IMR-90 (cell line): ENCODE measurements at regions not wholly inside any gene's neighbourhood (a gene's known extent, or its start where the extent isn't known, plus 50 kb on each side); places are given as distances from the start of the nearest gene placed in this dataset.
A peak's percentile ranks its signal among the peaks of the same experiment; 100 is the strongest.

ENCODE experiments used
- ATAC-seq: fragments of 200-7000 bp; cut with Tn5 transposase; 2 replicates; pipeline ENCODE4 v1.9.1; 2020; ENCODE audit warnings: low read depth, mild to moderate bottlenecking, moderate library complexity
- BruUV-seq: library from RNA; stranded (reverse); fragments of 400-500 nt; replicated peaks from 2 replicates; lab custom pipeline; 2021; lab: Mats Ljungman, UMichigan
- CTCF ChIA-PET: fragments of 300-600 bp; formaldehyde crosslinking; extraction: SDS; loops from one replicate; lab custom pipeline; 2021; ENCODE audit warnings: antibody characterized with exemption; lab: Yijun Ruan, JAX
- POLR2A ChIA-PET: fragments of 300-600 bp; sonication (Branson Sonifier 250); formaldehyde crosslinking; loops from one replicate; lab custom pipeline; 2022; ENCODE audit warnings: antibody characterized with exemption; ENCODE audit not compliant: unreplicated experiment; lab: Charles Lee
- DNase-seq: peaks from one replicate; pipeline ENCODE4 v3.0.0; 2013
- H2AFZ ChIP-seq: replicated peaks from 2 replicates; pipeline ENCODE3; 2013; ENCODE audit warnings: low read length, mild to moderate bottlenecking; ENCODE audit not compliant: poor library complexity
- H2AK5ac ChIP-seq: 2 replicates; pipeline ENCODE4 v1.6.1; 2013; ENCODE audit warnings: low read depth, low read length, inconsistent platforms
- H2AK9ac ChIP-seq: replicated peaks from 2 replicates; pipeline ENCODE3; 2013; ENCODE audit warnings: mild to moderate bottlenecking, low read depth, low read length, moderate library complexity; ENCODE audit not compliant: poor library complexity
- H2BK120ac ChIP-seq: 2 replicates; pipeline ENCODE4 v1.6.1; 2013; ENCODE audit warnings: low read depth, low read length, inconsistent platforms
- H2BK15ac ChIP-seq: 3 replicates; pipeline ENCODE4 v1.6.1; 2013; ENCODE audit warnings: low read depth, low read length, inconsistent platforms
- H2BK20ac ChIP-seq: 2 replicates; pipeline ENCODE4 v1.6.1; 2013; ENCODE audit warnings: low read depth, mild to moderate bottlenecking, inconsistent platforms, low read length, moderate library complexity
- H2BK5ac ChIP-seq: 2 replicates; pipeline ENCODE4 v1.6.1; 2013; ENCODE audit warnings: mild to moderate bottlenecking, low read depth, low read length, inconsistent platforms; ENCODE audit not compliant: poor library complexity, severe bottlenecking
- H3K14ac ChIP-seq: replicated peaks from 2 replicates; pipeline ENCODE4 v1.6.1; 2013; ENCODE audit warnings: low read depth, low read length, inconsistent platforms
- H3K18ac ChIP-seq: 2 replicates; pipeline ENCODE4 v1.6.1; 2013; ENCODE audit warnings: low read depth, low read length, control low read depth
- H3K23ac ChIP-seq: 2 replicates; pipeline ENCODE4 v1.6.1; 2013; ENCODE audit warnings: low read depth, low read length, inconsistent platforms
- H3K27ac ChIP-seq: 2 replicates; pipeline ENCODE4 v1.5.1; 2013; ENCODE audit warnings: mild to moderate bottlenecking, control low read depth, low read length; ENCODE audit not compliant: insufficient read depth
- H3K27me3 ChIP-seq: 2 replicates; pipeline ENCODE4 v1.6.1; 2013; ENCODE audit warnings: low read length; ENCODE audit not compliant: control insufficient read depth, insufficient read depth
- H3K36me3 ChIP-seq: 2 replicates; pipeline ENCODE4 v1.6.1; 2013; ENCODE audit warnings: low read length, mixed read lengths; ENCODE audit not compliant: control insufficient read depth, insufficient read depth
- H3K4ac ChIP-seq: 2 replicates; pipeline ENCODE4 v1.6.1; 2013; ENCODE audit warnings: low read depth, low read length, inconsistent platforms
- H3K4me1 ChIP-seq: 2 replicates; pipeline ENCODE4 v1.6.1; 2013; ENCODE audit warnings: low read length, mixed read lengths; ENCODE audit not compliant: control insufficient read depth, insufficient read depth
- H3K4me2 ChIP-seq: 2 replicates; pipeline ENCODE4 v1.6.1; 2013; ENCODE audit warnings: low read depth, mild to moderate bottlenecking, control low read depth, low read length, moderate library complexity
- H3K4me3 ChIP-seq: 2 replicates; pipeline ENCODE4 v1.5.1; 2013; ENCODE audit warnings: low read depth, mild to moderate bottlenecking, control low read depth, low read length, moderate library complexity; ENCODE audit not compliant: insufficient read depth
- H3K56ac ChIP-seq: 2 replicates; pipeline ENCODE4 v1.6.1; 2013; ENCODE audit warnings: low read length, inconsistent platforms; ENCODE audit not compliant: insufficient read depth; ENCODE audit errors: extremely low read depth
- H3K79me1 ChIP-seq, 2 experiments: 2 replicates each; pipeline ENCODE4 v1.6.1; 2013; ENCODE audit warnings: low read length in 2 of 2, inconsistent platforms in 1 of 2, low read depth in 1 of 2
- H3K9ac ChIP-seq: 2 replicates; pipeline ENCODE4 v1.6.1; 2013; ENCODE audit warnings: low read depth, low read length, control low read depth
- H3K9me1 ChIP-seq: 2 replicates; pipeline ENCODE4 v1.6.1; 2013; ENCODE audit warnings: low read length, inconsistent platforms; ENCODE audit not compliant: insufficient read depth
- H3K9me3 ChIP-seq: 2 replicates; pipeline ENCODE4 v1.6.1; 2013; ENCODE audit warnings: low read length; ENCODE audit not compliant: control insufficient read depth, insufficient read depth
- H4K20me1 ChIP-seq: 2 replicates; pipeline ENCODE4 v1.6.1; 2013; ENCODE audit warnings: low read length, inconsistent platforms; ENCODE audit not compliant: insufficient read depth
- H4K5ac ChIP-seq: 2 replicates; pipeline ENCODE4 v1.6.1; 2013; ENCODE audit warnings: mild to moderate bottlenecking, low read depth, low read length, control low read depth
- H4K8ac ChIP-seq, 2 experiments: 2 replicates each; pipeline ENCODE4 v1.6.1; 2013; ENCODE audit warnings: low read depth in 2 of 2, low read length in 2 of 2, control low read depth in 1 of 2, inconsistent platforms in 1 of 2
- H4K91ac ChIP-seq: 2 replicates; pipeline ENCODE4 v1.6.1; 2013; ENCODE audit warnings: low read depth, low read length, inconsistent platforms; ENCODE audit not compliant: insufficient read depth
- CEBPB ChIP-seq: IDR thresholded peaks from 2 replicates; pipeline ENCODE4 v1.6.1; 2012; ENCODE audit warnings: low read depth, low read length, improper control_type of control experiment
- WGBS, 2 experiments: methylation state at CpG; one replicate each; pipeline versions ENCODE4 v1.1.5 to v1.1.7; 2013; ENCODE audit warnings: missing lambda C conversion rate in 2 of 2; ENCODE audit not compliant: insufficient read length in 1 of 2; ENCODE audit errors: extremely low coverage in 2 of 2; 5-methylcytosine and 5-hydroxymethylcytosine counted together
- dilution Hi-C: fragments of 300-500 bp; cut with HindIII; formaldehyde crosslinking; loops from one replicate; pipeline ENCODE4 v1.14.3; 2018; ENCODE audit warnings: low sequenced_read_pairs; ENCODE audit not compliant: unreplicated experiment
- in situ Hi-C: fragments of 300-500 bp; cut with MboI; formaldehyde crosslinking; loops from 3 replicates; pipeline ENCODE4 v1.14.3; 2019; ENCODE audit warnings: low sequenced_read_pairs, inconsistent platforms, mixed read lengths
- intact Hi-C: fragments of 100-400 bp; cut with micrococcal nuclease; formaldehyde crosslinking; loops from 2 replicates; pipeline ENCODE4 v1.10.0; 2022
- TF ChIP-seq, protein P1 (sequence below): fragments of 150-350 bp; IDR thresholded peaks from 2 replicates; pipeline ENCODE4 v1.6.1; 2017; ENCODE audit warnings: mild to moderate bottlenecking, antibody characterized with exemption, low read length, low read depth

DNA sequence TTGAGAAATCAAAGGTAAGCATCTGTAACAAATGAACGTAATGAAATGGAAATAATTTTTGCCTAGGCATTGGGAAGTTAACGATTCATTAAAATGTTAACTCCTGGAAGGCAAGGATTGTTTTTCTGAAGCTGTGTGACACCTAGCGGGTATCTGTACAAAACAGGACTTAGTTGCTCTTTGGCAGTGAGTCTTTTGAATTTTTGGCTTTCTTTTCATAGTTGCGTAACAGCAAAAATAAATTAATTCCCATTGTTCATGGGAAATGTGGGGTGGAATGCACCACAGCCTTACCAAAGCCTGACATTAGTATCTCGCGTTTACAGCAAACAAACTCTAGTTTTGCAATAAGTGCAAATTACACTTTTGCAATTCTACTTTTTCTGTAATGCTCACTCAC lies 92.7 kb upstream of the DTNBP1 start:
- no peak overlapping the region for H4K8ac ChIP-seq
- peak; percentile 73 for TF ChIP-seq CEBPB
- TF ChIP-seq, protein P1, sequence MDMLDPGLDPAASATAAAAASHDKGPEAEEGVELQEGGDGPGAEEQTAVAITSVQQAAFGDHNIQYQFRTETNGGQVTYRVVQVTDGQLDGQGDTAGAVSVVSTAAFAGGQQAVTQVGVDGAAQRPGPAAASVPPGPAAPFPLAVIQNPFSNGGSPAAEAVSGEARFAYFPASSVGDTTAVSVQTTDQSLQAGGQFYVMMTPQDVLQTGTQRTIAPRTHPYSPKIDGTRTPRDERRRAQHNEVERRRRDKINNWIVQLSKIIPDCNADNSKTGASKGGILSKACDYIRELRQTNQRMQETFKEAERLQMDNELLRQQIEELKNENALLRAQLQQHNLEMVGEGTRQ = no peak
- no peaks in the 10 kb centered on the region for H4K20me1 ChIP-seq
- H3K79me1 ChIP-seq = no peaks in the 10 kb centered on the region
- H2BK20ac ChIP-seq = no peak overlapping the region
- no peak overlapping the region for H4K5ac ChIP-seq
- no CpG with 5 or more reads among the region's 6 CpGs for WGBS, 2 experiments
- H3K18ac ChIP-seq = no peak overlapping the region
- ChIA-PET CTCF (interaction anchor here (1.1 kb wide), 1 partner anchor 12 kb away, joined by 3 read pairs; no protein-coding TSS in a partner anchor), POLR2A (no interaction called here)
- H3K36me3 ChIP-seq = no peaks in the 10 kb centered on the region
- H3K56ac ChIP-seq = no peak overlapping the region
- no peak overlapping the region for H3K4me3 ChIP-seq
- H3K4me2 ChIP-seq = no peak overlapping the region
- no peaks in the 10 kb centered on the region for H3K4me1 ChIP-seq
- H3K4ac ChIP-seq = no peak overlapping the region
- no peak overlapping the region for H2AK5ac ChIP-seq
- H3K23ac ChIP-seq = no peak overlapping the region
- in situ Hi-C loops = no loop called here
- H2BK15ac ChIP-seq = no peak overlapping the region
- H3K27me3 ChIP-seq = peaks cover 2% of the 10 kb centered on the region; the same call in 1 of the 2 replicates
- ATAC-seq = no peak
- dilution Hi-C loops = no loop called here
- H3K27ac ChIP-seq = no peak overlapping the region
- H2BK120ac ChIP-seq = no peak overlapping the region
- peak; percentile 9 for DNase-seq
- no peak overlapping the region for H3K9ac ChIP-seq
- no peak overlapping the region for H2BK5ac ChIP-seq
- intact Hi-C loops = no loop called here
- H3K9me1 ChIP-seq = 0 out of 2 replicates have a peak, but pooled peaks cover 4% of the 10 kb centered on the region
- no peaks in the 10 kb centered on the region for H3K9me3 ChIP-seq
- no peak overlapping the region for H2AFZ ChIP-seq
- H3K14ac ChIP-seq = no peak overlapping the region
- H2AK9ac ChIP-seq = no peak overlapping the region
- no peak overlapping the region for H4K91ac ChIP-seq
- BruUV-seq = no TSS peak
